Osteoblast (primary cell): ENCODE measurements at regions not wholly inside any gene's neighbourhood (a gene's known extent, or its start where the extent isn't known, plus 50 kb on each side); places are given as distances from the start of the nearest gene placed in this dataset.
"Not testable (repeated sequence)": the region's sequence is repeated elsewhere in the genome, so short reads cannot be mapped to it uniquely, and the experiment has no call there.

Experiments
- DNase-seq: peaks from one replicate; pipeline ENCODE4 v3.0.0; 2011; ENCODE audit warnings: low spot score, mixed read lengths; ENCODE audit not compliant: insufficient read length; ENCODE audit errors: missing footprints
- H2AFZ ChIP-seq: 2 replicates; pipeline ENCODE4 v1.6.0; 2011; ENCODE audit warnings: mild to moderate bottlenecking, low read length
- H3K27ac ChIP-seq: 2 replicates; pipeline ENCODE4 v1.5.1; 2011; ENCODE audit warnings: mild to moderate bottlenecking, low read depth, low read length, moderate library complexity
- H3K27me3 ChIP-seq: 2 replicates; pipeline ENCODE4 v1.6.0; 2012; ENCODE audit warnings: mild to moderate bottlenecking, control low read depth, inconsistent platforms, low read length, moderate library complexity; ENCODE audit not compliant: insufficient read depth
- H3K36me3 ChIP-seq: 2 replicates; pipeline ENCODE4 v1.5.1; 2011; ENCODE audit warnings: mild to moderate bottlenecking, low read length, control low read depth, moderate library complexity; ENCODE audit not compliant: insufficient read depth
- H3K4me1 ChIP-seq: 2 replicates; pipeline ENCODE4 v1.5.1; 2011; ENCODE audit warnings: mild to moderate bottlenecking, low read length, control low read depth, moderate library complexity; ENCODE audit not compliant: insufficient read depth
- H3K4me2 ChIP-seq: 2 replicates; pipeline ENCODE4 v1.6.0; 2011; ENCODE audit warnings: mild to moderate bottlenecking, low read length; ENCODE audit not compliant: insufficient read depth
- H3K4me3 ChIP-seq: fragments of 200-600 bp; sonication (generic); 3 replicates; pipeline ENCODE4 v1.5.1; 2012; ENCODE audit warnings: mild to moderate bottlenecking, low read length, inconsistent platforms; ENCODE audit not compliant: insufficient read depth
- H3K79me2 ChIP-seq: 2 replicates; pipeline ENCODE4 v1.6.0; 2012; ENCODE audit warnings: mild to moderate bottlenecking, low read length, control low read depth, inconsistent platforms; ENCODE audit not compliant: insufficient read depth
- H3K9me3 ChIP-seq: 2 replicates; pipeline ENCODE4 v1.5.1; 2011; ENCODE audit warnings: low read depth, low read length, control low read depth
- H4K20me1 ChIP-seq: 2 replicates; pipeline ENCODE4 v1.6.0; 2012; ENCODE audit warnings: mild to moderate bottlenecking, low read length, control low read depth; ENCODE audit not compliant: insufficient read depth
- TF ChIP-seq, protein P1 (sequence below): IDR thresholded peaks from 2 replicates; pipeline ENCODE4 v1.5.1; 2011; ENCODE audit warnings: mild to moderate bottlenecking, low read depth, low read length, moderate library complexity; ENCODE audit errors: extremely low read depth

DNA sequence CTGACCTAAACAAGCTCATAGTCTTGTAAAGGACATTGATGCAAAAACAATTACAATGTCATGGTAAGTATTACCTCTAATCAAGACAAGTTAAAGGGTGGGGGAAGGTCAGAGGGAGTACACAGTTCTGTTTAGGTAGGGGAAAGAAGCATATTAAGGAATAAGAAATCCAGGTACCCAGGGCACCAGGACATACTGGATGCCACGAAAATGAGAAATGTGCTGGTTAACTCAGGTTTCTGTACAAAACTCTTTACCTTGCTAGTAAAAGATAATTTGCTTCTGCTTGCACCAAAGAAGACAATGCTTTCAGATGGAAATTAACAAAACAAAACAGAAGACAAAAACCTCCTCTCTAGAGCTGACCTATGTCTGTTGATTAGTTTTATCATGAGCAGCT lies 70.7 kb upstream of the MED13 start:
- Histone ChIP-seq H2AFZ (no peak overlapping the region), H3K36me3 (no peaks in the 10 kb centered on the region), H3K9me3 (no peaks in the 10 kb centered on the region), H4K20me1 (no peaks in the 10 kb centered on the region), H3K27ac (no peak overlapping the region), H3K4me2 (no peak overlapping the region), H3K4me1 (no peaks in the 10 kb centered on the region), H3K4me3 (no peak overlapping the region), H3K27me3 (peaks cover 18% of the 10 kb centered on the region), H3K79me2 (no peaks in the 10 kb centered on the region)
- no peak for DNase-seq
- TF ChIP-seq, protein P1, sequence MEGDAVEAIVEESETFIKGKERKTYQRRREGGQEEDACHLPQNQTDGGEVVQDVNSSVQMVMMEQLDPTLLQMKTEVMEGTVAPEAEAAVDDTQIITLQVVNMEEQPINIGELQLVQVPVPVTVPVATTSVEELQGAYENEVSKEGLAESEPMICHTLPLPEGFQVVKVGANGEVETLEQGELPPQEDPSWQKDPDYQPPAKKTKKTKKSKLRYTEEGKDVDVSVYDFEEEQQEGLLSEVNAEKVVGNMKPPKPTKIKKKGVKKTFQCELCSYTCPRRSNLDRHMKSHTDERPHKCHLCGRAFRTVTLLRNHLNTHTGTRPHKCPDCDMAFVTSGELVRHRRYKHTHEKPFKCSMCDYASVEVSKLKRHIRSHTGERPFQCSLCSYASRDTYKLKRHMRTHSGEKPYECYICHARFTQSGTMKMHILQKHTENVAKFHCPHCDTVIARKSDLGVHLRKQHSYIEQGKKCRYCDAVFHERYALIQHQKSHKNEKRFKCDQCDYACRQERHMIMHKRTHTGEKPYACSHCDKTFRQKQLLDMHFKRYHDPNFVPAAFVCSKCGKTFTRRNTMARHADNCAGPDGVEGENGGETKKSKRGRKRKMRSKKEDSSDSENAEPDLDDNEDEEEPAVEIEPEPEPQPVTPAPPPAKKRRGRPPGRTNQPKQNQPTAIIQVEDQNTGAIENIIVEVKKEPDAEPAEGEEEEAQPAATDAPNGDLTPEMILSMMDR = no peak

DNA sequence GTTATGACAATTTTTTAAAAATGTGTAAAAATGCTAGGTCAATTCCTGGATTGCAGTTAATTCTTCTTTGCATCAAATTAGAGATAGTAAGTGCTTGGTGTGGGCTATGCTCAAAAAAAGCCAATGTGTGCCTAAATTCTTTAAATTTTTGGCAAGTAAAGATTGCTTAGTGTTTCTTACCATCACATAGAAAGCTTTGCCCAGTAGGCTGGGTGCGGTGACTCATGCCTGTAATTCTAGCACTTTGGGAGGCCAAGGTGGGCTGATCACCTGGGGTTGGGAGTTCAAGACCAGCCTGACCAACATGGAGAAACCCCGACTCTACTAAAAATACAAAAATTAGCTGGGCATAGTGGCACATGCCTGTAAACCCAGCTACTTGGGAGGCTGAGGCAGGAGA lies 70.0 kb upstream of the MED13 start:
- H3K27me3 ChIP-seq = peaks cover 18% of the 10 kb centered on the region
- not testable (repeated sequence) for H2AFZ ChIP-seq, H3K4me1 ChIP-seq, DNase-seq, H3K79me2 ChIP-seq, H3K4me2 ChIP-seq, H3K36me3 ChIP-seq, H3K4me3 ChIP-seq, H3K27ac ChIP-seq, H3K9me3 ChIP-seq, H4K20me1 ChIP-seq

DNA sequence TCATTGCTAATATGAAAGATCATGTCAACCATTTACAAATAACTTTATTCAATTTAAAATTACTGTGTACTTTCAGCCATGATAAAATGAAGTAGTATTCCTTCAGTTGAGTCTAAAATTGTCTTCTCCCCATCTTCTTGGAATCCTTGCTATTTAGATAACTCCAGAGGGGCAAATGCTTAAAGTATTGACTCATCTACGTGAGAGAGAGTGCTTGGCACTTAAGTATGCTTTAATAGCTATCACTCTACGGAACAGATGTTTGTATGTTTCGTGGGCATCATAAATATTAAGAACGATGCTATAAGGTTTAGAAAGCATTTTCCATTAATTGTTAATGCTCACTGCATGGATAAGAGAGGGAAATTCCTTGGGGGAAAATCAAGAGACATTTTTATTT lies 69.3 kb upstream of the MED13 start:
- Histone ChIP-seq H3K9me3 (no peaks in the 10 kb centered on the region), H3K27ac (no peak overlapping the region), H3K79me2 (no peaks in the 10 kb centered on the region), H3K4me1 (no peaks in the 10 kb centered on the region), H3K4me3 (no peak overlapping the region), H3K36me3 (no peaks in the 10 kb centered on the region), H2AFZ (no peak overlapping the region), H3K27me3 (peaks cover 18% of the 10 kb centered on the region), H3K4me2 (no peak overlapping the region), H4K20me1 (no peaks in the 10 kb centered on the region)
- TF ChIP-seq, protein P1 = no peak
- no peak for DNase-seq

DNA sequence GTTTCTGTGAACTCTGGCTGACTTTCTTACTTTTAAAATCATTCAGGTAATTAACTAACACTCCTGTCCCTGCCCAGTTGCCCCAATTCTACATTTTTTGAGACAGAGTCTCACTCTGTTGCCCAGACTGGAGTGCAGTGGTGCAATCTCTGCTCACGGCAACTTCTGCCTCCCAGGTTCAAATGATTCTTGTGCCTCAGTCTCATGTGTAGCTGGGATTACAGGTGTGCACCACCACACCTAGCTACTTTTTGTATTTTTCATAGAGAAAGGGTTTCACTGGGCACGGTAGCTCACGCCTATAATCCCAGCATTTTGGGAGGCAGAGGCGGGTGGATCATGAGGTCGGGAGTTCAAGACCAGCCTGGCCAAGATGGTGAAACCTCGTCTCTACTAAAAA lies 66.2 kb upstream of the MED13 start:
- H3K4me3 ChIP-seq, H3K4me1 ChIP-seq, H3K79me2 ChIP-seq, DNase-seq, H3K9me3 ChIP-seq, H2AFZ ChIP-seq, H4K20me1 ChIP-seq, H3K4me2 ChIP-seq, H3K27me3 ChIP-seq, H3K36me3 ChIP-seq, H3K27ac ChIP-seq: not testable (repeated sequence)

DNA sequence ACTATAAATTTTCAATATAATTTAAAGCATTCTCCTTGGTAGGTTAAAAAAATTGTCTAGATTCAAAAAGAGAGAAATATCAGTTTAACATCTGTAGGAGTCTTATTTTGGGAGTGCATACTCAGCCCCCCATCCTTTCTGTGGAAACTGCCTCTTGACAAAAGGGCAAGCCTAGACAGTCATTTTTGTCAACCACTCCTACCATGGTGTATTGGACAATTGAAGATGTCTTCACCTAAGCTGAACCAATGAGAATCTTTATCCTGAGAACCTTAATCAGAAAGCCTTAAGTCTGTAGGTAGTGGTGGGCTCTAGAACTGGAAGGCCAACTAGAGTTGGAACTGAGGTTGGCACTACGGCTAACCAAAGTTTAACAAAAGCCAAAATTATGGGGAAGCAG lies 65.7 kb upstream of the MED13 start:
- no peaks in the 10 kb centered on the region for H3K9me3 ChIP-seq
- TF ChIP-seq, protein P1 = no peak
- H2AFZ ChIP-seq = no peak overlapping the region
- H3K4me3 ChIP-seq = no peak overlapping the region
- no peaks in the 10 kb centered on the region for H3K79me2 ChIP-seq
- DNase-seq = no peak
- no peak overlapping the region for H3K27ac ChIP-seq
- H3K36me3 ChIP-seq = no peaks in the 10 kb centered on the region
- H3K4me2 ChIP-seq = no peak overlapping the region
- H4K20me1 ChIP-seq = no peaks in the 10 kb centered on the region
- no peaks in the 10 kb centered on the region for H3K4me1 ChIP-seq
- H3K27me3 ChIP-seq = no peaks in the 10 kb centered on the region
